NCI-H1092 treated with DMSO at 0.1 percent for 48 hours (cell line): ENCODE measurements at regions not wholly inside any gene's neighbourhood (a gene's known extent, or its start where the extent isn't known, plus 50 kb on each side); places are given as distances from the start of the nearest gene placed in this dataset.
A peak's percentile ranks its signal among the peaks of the same experiment; 100 is the strongest.

Source experiments
- DNase-seq: peaks from one replicate; lab custom pipeline; 2025; lab: John Stamatoyannopoulos, UW

GRCh38 chr9:82552784-82553183 lies 510.2 kb downstream of the RASEF start:
- no peak for DNase-seq

GRCh38 chr9:82553654-82554366 lies 509.1 kb downstream of the RASEF start:
- DNase-seq, result no peak

- DNase-seq, result no peak
Observed at GRCh38 chr9:82554381-82554780, 508.6 kb downstream of the RASEF start.

GRCh38 chr9:82555031-82555430 lies 507.9 kb downstream of the RASEF start:
- DNase-seq, result no peak

- peak; percentile 14 for DNase-seq
Observed at GRCh38 chr9:82555431-82556051, 507.4 kb downstream of the RASEF start.

- DNase-seq, result no peak
Observed at GRCh38 chr9:82558346-82558745, 504.6 kb downstream of the RASEF start.

GRCh38 chr9:82558855-82559630 lies 503.9 kb downstream of the RASEF start:
- no peak for DNase-seq

GRCh38 chr9:82560036-82560435 lies 502.9 kb downstream of the RASEF start:
- no peak for DNase-seq

- DNase-seq, result peak; percentile 92
Observed at GRCh38 chr9:82560457-82560904, 502.5 kb downstream of the RASEF start.

- no peak for DNase-seq
Observed at GRCh38 chr9:82563094-82563493, 499.8 kb downstream of the RASEF start.

- DNase-seq, result no peak
Observed at GRCh38 chr9:82563841-82564240, 499.1 kb downstream of the RASEF start.

- DNase-seq, result no peak
Observed at GRCh38 chr9:82565188-82565969, 497.6 kb downstream of the RASEF start.

GRCh38 chr9:82567953-82568352 lies 495.0 kb downstream of the RASEF start:
- no peak for DNase-seq

- no peak for DNase-seq
Observed at GRCh38 chr9:82570226-82570625, 492.7 kb downstream of the RASEF start.

- no peak for DNase-seq
Observed at GRCh38 chr9:82571540-82571939, 491.4 kb downstream of the RASEF start.

GRCh38 chr9:82572146-82572545 lies 490.8 kb downstream of the RASEF start:
- no peak for DNase-seq

GRCh38 chr9:82574911-82575310 lies 488.0 kb downstream of the RASEF start:
- no peak for DNase-seq

- DNase-seq, result no peak
Observed at GRCh38 chr9:82580921-82581320, 482.0 kb downstream of the RASEF start.

GRCh38 chr9:82581516-82581915 lies 481.4 kb downstream of the RASEF start:
- DNase-seq, result no peak

- DNase-seq, result no peak
Observed at GRCh38 chr9:82581935-82582334, 481.0 kb downstream of the RASEF start.

- no peak for DNase-seq
Observed at GRCh38 chr9:82582693-82583092, 480.2 kb downstream of the RASEF start.

GRCh38 chr9:82583524-82583923 lies 479.4 kb downstream of the RASEF start:
- DNase-seq, result no peak
